DMS153 (cell line): ENCODE measurements at regions not wholly inside any gene's neighbourhood (a gene's known extent, or its start where the extent isn't known, plus 50 kb on each side); places are given as distances from the start of the nearest gene placed in this dataset.
"Not testable (repeated sequence)": the region's sequence is repeated elsewhere in the genome, so short reads cannot be mapped to it uniquely, and the experiment has no call there.

Source experiments
- DNase-seq: peaks from one replicate; lab custom pipeline; 2025; lab: John Stamatoyannopoulos, UW

- no peak for DNase-seq
These were observed 268.4 kb upstream of the AMIGO2 start for GRCh38 chr12:47348206-47348605.

DNA sequence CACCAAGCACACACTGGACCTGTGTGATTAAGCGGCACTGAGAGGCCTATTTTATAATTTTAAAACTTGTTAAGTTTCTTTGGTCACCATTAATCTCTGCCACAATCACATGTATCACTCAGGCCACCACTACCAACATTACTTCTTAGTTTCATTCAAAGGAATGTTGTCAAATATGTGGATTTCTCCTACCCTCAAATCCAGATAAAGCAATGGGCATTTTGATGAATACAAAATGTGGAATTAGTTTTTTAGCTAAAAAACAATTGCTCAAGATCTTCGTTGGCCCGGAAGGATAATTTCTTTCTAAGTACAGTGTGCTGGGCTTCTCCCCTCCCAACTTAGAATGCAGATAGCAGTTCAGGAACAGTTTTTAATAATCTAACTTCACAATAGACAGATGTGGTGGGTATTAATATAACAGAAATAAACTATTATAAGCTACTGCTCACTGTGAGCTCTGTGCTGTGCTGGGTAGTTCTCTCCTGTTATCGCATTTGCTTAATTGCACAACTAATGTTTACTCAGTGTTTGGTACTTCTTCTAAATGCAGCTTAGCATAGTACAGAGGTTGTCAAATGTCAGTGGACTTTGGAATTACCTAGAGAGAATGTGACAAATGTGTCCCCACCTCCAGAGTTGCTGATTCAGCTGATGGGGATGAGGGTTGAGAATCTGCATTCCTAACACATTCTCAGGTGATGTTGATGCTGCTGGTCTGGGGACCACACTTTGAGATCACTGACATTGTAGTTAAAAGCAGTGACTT lies 266.7 kb upstream of the AMIGO2 start:
- DNase-seq: no peak

DNA sequence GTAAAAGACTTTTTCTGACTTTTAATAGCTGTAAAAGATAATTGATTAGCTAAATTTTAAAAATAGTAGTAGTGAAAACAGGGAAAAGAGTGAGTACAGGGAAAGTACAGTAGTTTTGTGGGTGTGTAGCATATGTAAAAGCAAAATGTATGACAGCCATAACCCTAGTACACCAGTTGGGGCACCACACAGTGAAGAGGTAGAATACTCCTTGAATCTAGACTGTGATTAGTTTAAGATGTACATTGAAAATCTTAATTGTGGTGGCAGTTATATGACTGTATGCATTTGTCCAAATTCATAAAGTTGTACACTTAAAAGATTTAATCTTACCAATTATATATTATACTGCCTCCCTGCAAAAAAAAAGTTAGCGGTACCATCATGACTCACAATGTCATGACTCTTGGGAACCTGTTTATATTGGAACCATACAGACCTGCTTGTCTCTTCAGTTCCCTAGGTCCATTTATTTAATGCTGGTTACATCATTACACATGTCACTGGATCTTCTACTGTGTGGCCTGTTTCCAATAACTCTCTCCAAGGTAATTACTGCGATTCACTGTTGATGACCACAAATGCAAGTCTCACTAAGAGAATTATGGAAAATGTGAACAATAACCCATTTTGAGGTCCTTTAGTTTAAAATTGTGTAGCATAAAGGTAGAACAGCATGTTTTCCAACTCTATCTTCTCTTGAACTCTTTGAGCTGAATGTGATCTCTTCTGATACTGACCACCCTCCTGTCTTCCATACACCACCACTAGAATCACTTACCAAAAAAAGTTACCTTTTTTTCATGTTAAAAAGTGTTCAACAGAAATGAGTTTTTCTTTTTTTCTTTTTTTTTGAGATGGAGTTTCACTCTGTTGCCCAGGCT lies 264.2 kb upstream of the AMIGO2 start:
- DNase-seq: no peak

GRCh38 chr12:47340411-47341015 lies 260.8 kb upstream of the AMIGO2 start:
- no peak for DNase-seq

GRCh38 chr12:47337581-47337980 lies 257.8 kb upstream of the AMIGO2 start:
- DNase-seq: no peak

DNA sequence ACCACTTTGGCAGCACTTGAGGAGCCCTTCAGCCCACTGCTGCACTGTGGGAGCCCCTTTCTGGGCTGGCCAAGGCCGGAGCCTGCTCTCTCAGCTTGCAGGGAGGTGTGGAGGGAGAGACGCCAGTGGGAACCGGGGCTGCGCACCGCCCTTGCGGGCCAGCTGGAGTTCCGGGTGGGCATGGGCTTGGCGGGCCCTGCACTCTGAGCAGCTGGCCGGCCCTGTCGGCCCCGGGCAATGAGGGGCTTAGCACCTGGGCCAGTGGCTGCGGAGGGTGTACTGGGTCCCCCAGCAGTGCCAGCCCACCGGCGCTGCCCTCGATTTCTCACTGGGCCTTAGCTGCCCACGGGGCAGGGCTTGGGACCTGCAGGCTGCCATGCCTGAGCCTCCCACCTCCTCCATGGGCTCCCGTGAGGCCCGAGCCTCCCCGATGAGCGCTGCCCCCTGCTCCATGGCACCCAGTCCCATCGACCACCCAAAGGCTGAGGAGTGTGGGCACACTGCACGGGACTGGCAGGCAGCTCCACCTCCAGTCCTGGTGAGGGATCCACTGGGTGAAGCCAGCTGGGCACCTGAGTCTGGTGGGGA lies 253.6 kb upstream of the AMIGO2 start:
- DNase-seq: not testable (repeated sequence)

- DNase-seq: no peak
These were observed 249.2 kb upstream of the AMIGO2 start for GRCh38 chr12:47328831-47329545.

GRCh38 chr12:47326190-47326589 lies 246.4 kb upstream of the AMIGO2 start:
- DNase-seq: no peak

DNA sequence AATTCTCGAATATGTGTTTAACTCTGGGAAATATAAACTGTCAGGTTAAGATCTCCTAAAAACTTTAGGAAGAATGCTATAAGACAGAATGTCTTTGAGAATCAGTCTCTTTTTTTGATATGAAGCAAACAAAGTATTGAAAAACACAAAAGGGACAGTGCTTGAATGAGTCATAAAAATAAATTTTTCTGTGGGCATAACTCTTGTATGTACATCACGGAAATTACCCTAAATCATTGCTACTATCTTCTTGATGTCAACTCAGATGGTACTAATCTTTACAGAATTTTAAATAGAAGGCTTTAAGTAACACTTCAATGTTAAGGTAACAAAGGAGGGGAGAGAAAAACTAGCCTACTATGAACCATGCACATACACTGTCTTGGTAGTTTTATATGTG lies 244.0 kb upstream of the AMIGO2 start:
- DNase-seq: no peak

GRCh38 chr12:47321436-47321835 lies 241.7 kb upstream of the AMIGO2 start:
- DNase-seq: no peak

DNA sequence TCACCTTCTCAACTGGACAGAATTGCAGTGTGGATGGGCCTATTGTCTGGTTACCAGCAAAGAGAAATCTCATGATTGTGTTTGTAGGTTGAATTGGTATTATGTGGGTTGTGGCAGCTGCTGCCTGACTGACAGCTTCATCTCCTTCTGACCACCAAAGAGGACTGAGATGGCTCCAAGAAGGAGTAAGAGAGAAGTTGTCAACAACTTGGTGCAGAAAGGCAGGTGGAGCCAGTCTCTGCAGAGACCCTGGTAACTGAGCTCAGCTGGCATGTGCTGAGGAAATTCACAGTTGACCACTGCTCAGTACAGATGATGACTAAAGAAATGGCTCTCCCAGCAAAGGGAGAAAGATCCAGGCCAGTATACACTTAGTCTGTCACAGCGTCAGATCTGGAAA lies 240.0 kb upstream of the AMIGO2 start:
- no peak for DNase-seq

DNA sequence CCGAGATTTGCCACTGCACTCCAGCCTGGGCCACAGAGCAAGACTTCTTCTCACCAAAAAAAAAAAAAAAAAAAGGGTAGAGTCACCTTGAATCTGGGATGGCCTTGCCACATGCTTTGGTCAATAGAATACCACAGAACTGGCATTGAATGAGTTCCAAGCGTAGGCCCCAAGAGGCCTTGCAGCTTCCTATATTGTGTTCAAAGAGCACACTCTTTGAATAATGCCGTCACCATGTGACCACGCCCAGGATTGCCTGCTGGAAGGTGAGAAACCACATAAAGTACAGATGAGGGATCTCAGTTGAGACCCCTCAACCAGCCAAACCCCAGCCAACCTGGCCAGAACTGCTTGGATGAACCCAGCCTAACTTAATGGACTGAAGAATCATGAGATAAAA lies 239.2 kb upstream of the AMIGO2 start:
- DNase-seq: no peak

GRCh38 chr12:47317175-47317915 lies 237.6 kb upstream of the AMIGO2 start:
- DNase-seq: no peak

- DNase-seq: no peak
These were observed 236.9 kb upstream of the AMIGO2 start for GRCh38 chr12:47316609-47317049.

- no peak for DNase-seq
These were observed 235.2 kb upstream of the AMIGO2 start for GRCh38 chr12:47314996-47315395.

GRCh38 chr12:47312808-47313426 lies 233.2 kb upstream of the AMIGO2 start:
- no peak for DNase-seq

- no peak for DNase-seq
These were observed 232.4 kb upstream of the AMIGO2 start for GRCh38 chr12:47312147-47312546.

DNA sequence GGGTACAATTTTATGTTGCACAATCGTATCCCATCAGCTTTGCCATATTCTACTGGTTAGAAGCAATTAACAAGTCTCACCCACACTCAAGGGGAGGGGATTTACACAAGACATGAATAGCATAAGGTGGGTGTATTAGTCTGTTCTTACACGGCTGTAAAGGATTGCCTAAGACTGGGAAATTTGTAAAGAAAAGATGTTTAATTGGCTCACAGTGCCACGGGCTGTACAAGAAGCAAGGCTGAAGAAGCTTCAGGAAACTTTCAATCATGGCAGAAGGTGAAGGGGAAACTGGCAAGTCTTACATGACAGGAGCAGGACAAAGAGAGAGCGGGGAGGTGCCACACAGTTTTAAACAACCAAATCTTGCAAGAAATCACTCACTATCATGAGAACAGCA lies 231.8 kb upstream of the AMIGO2 start:
- DNase-seq: no peak

DNA sequence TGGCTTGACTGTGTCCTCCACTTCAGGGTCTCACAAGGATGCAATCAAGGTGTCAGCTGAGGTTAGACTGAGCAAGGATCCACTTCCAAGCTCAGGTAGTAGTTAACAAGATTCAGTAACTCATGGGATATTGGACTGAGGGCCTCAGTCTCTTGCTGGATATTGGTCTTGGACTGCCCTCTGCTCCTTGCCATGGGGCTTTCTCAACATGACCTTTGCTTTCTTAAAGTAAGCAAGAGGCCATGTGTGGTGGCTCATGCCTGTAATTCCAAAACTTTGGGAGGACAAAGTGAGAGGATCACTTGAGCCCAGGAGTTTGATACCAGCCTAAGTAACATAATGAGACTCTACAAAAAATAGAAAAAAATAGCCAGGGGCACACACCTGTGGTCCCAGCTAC lies 231.3 kb upstream of the AMIGO2 start:
- no peak for DNase-seq

DNA sequence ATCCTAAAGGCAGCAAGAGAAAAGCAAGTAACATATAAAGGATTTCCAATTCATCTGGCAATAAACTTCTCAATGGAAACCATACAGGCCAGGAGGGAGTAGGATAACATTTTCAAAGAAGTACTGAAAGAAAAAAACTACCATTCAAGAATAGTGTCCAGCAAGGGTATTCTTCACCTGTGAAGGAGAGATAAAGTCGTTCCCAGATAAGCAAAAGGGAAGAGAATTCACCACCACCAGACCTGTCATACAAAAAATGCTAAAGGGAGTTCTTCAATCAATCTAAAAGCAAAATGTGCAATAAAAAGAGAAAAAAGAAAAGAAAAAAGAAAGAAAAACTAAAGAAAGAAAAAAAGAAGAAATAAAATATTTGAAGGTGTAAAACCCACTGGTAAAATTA lies 228.9 kb upstream of the AMIGO2 start:
- DNase-seq: no peak
